Esophagus muscularis mucosa (tissue), 4 donors: ENCODE measurements at regions not wholly inside any gene's neighbourhood (a gene's known extent, or its start where the extent isn't known, plus 50 kb on each side); places are given as distances from the start of the nearest gene placed in this dataset.

Experiments
- DNase-seq: peaks from one replicate; pipeline ENCODE4 v3.0.0-alpha.2; 2017; ENCODE audit errors: extremely low spot score
- H3K27ac ChIP-seq, 4 donors: fragments of 200-600 bp; sonication (generic); replicated peaks in 1 of 4; 1 replicate in 3 of 4; 2 replicates in 1 of 4; pipeline ENCODE4 v1.5.1; 2016 to 2019; ENCODE audit warnings: mild to moderate bottlenecking in 1 of 4
- H3K27me3 ChIP-seq, 4 donors: fragments of 200-600 bp; sonication (generic); one replicate each; pipeline versions ENCODE4 v1.5.1 to v1.6.0; 2016 to 2019
- H3K36me3 ChIP-seq, 4 donors: fragments of 200-600 bp; sonication (generic); one replicate each; pipeline ENCODE4 v1.5.1; 2016 to 2019
- H3K4me1 ChIP-seq, 4 donors: fragments of 200-600 bp; sonication (generic); one replicate each; pipeline ENCODE4 v1.5.1; 2016 to 2019
- H3K4me3 ChIP-seq, 4 donors: fragments of 200-600 bp; sonication (generic); 1 replicate in 2 of 4; 2 replicates in 2 of 4; pipeline ENCODE4 v1.5.1; 2016 to 2019; ENCODE audit warnings: mild to moderate bottlenecking in 4 of 4, moderate library complexity in 1 of 4
- H3K9me3 ChIP-seq, 4 donors: fragments of 200-600 bp; sonication (generic); 1 replicate in 3 of 4; 2 replicates in 1 of 4; pipeline ENCODE4 v1.5.1; 2016 to 2019
- EP300 ChIP-seq: sonication (generic); formaldehyde crosslinking; IDR thresholded peaks from one replicate; pipeline ENCODE4 v1.6.1; 2017; ENCODE audit warnings: antibody characterized with exemption
- POLR2A ChIP-seq: fragments of 450-650 bp; IDR thresholded peaks from one replicate; pipeline ENCODE4 v1.6.1; 2017; ENCODE audit warnings: antibody characterized with exemption, moderate library complexity, mild to moderate bottlenecking, low read depth
- POLR2AphosphoS5 ChIP-seq, 2 donors: sonication (generic); formaldehyde crosslinking; IDR thresholded peaks; one replicate each; pipeline ENCODE4 v1.6.1; 2017; ENCODE audit warnings: antibody characterized with exemption in 2 of 2
- WGBS: methylation state at CpG from one replicate; pipeline ENCODE4 v1.1.5; 2018; 5-methylcytosine and 5-hydroxymethylcytosine counted together
- intact Hi-C: fragments of 100-400 bp; cut with DNase I; formaldehyde crosslinking; loops from one replicate; pipeline ENCODE4 v1.15.1; 2023
- TF ChIP-seq, protein P1 (sequence below), 3 experiments: fragments of 200-600 bp in 2 of 3; fragments of 450-650 bp in 1 of 3; sonication (generic) in 2 of 3; IDR thresholded peaks; one replicate each; pipeline ENCODE4 v1.5.1; 2017 to 2019; ENCODE audit warnings: antibody characterized with exemption in 3 of 3, mild to moderate bottlenecking in 2 of 3, moderate library complexity in 1 of 3

DNA sequence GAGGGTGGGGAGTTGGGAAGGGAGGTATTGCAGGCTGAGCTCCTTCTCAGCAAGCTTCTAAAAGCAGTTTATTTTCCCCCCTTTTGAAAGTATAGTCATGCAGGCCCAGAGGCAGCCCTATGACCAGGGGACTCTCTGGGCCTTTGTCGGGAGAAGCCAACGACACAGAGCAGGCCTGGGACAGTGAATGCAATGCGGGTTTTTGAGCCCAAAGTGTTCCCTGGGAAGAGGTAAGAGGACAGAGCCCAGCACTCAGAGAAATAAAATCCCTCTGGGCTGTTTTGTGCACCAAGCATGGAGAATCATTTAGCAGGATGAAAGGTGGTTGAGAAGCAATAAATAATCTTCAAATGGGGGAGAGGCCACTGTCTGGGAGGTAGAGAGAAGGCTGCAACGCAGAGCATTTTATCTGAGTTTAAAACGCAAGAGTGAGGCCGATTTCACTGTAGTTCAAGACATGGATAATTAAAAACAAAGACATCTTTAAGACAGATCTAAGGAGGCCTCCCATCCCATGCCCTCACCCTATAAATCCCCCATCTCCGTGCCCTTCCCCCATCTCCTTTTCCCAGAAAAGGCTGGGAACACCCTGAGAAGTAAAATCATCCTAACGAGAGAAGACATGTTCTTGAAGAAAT lies 237.5 kb downstream of the CDC5L start:
- Histone ChIP-seq H3K27ac (no peak overlapping the region), H3K36me3 (no peaks in the 10 kb centered on the region), H3K4me1 (peaks cover 0 to 1% (median 0%) of the 10 kb centered on the region in 4 donors), H3K9me3 (no peaks in the 10 kb centered on the region), H3K4me3 (no peak overlapping the region), H3K27me3 (peaks cover 0 to 10% (median 0%) of the 10 kb centered on the region in 4 donors)
- DNase-seq, result no peak
- intact Hi-C loops, result no loop called here
- no peak for TF ChIP-seq POLR2A
- TF ChIP-seq EP300, result no peak
- TF ChIP-seq POLR2AphosphoS5 (IDR thresholded peaks at IDR 0.05), result no peak
- TF ChIP-seq, protein P1, sequence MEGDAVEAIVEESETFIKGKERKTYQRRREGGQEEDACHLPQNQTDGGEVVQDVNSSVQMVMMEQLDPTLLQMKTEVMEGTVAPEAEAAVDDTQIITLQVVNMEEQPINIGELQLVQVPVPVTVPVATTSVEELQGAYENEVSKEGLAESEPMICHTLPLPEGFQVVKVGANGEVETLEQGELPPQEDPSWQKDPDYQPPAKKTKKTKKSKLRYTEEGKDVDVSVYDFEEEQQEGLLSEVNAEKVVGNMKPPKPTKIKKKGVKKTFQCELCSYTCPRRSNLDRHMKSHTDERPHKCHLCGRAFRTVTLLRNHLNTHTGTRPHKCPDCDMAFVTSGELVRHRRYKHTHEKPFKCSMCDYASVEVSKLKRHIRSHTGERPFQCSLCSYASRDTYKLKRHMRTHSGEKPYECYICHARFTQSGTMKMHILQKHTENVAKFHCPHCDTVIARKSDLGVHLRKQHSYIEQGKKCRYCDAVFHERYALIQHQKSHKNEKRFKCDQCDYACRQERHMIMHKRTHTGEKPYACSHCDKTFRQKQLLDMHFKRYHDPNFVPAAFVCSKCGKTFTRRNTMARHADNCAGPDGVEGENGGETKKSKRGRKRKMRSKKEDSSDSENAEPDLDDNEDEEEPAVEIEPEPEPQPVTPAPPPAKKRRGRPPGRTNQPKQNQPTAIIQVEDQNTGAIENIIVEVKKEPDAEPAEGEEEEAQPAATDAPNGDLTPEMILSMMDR (IDR thresholded peaks at IDR 0.05), result no peak
- WGBS, result 83% methylated on average over 8 of the region's 8 CpGs

DNA sequence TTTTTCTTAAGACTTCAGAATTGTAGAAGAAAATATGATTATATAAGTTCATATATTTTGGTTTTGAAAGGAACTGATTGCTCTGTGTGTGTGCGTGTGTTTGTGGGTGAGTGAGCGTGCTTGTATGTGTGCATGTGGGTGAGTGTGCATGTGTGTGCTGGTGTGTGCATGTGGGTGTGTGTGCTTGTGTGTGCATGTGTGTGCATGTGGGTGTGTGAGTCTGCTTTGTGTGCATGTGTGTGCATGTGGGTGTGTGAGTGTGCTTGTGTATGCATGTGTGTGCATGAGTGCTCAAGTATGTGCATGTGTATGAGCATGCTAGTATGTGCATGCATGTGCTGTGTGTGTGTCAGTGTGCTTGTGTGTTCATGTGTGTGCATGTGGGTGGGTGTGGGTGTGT lies 238.5 kb downstream of the CDC5L start:
- Histone ChIP-seq H3K4me1 (peaks cover 0 to 5% (median 0%) of the 10 kb centered on the region in 4 donors), H3K4me3 (no peak overlapping the region), H3K9me3 (no peaks in the 10 kb centered on the region), H3K27ac (no peak overlapping the region), H3K36me3 (no peaks in the 10 kb centered on the region), H3K27me3 (peaks cover 0 to 19% (median 0%) of the 10 kb centered on the region in 4 donors)
- intact Hi-C loops, result no loop called here
- TF ChIP-seq EP300, result no peak
- TF ChIP-seq POLR2A, result no peak
- TF ChIP-seq, protein P1 (IDR thresholded peaks at IDR 0.05), result no peak
- no peak for TF ChIP-seq POLR2AphosphoS5 (IDR thresholded peaks at IDR 0.05)
- no peak for DNase-seq
- 98% methylated on average over 2 of the region's 2 CpGs for WGBS

DNA sequence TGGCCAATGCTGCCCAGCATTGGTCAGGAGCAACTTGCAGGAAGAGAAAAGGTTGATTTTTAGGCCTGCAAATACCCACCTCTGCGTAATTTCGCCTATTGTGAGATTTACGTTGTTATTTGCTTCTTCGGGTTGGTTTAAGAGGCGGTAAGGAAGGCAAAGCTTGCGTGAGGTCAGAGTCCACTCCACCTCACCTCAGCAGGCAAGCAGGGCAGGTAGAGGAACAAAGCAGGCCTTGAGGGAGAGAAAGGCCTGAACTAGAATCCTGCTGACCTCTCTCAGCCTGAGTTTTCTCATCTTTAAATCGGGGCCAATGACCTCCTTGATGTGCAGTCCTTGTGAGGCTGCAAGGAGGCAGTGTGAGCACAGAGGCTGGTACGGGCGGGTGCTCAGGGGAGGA lies 239.1 kb downstream of the CDC5L start:
- TF ChIP-seq POLR2AphosphoS5 (IDR thresholded peaks at IDR 0.05), result no peak
- no peak for TF ChIP-seq EP300
- no peak for TF ChIP-seq POLR2A
- TF ChIP-seq, protein P1 (IDR thresholded peaks at IDR 0.05), result no peak
- no peak overlapping the region for H3K4me3 ChIP-seq
- no peak overlapping the region for H3K27ac ChIP-seq
- H3K36me3 ChIP-seq, result no peaks in the 10 kb centered on the region
- H3K4me1 ChIP-seq, result peaks cover 0 to 5% (median 0%) of the 10 kb centered on the region in 4 donors
- peaks cover 0 to 23% (median 0%) of the 10 kb centered on the region in 4 donors for H3K27me3 ChIP-seq
- intact Hi-C loops, result no loop called here
- no peak for DNase-seq
- 98% methylated on average over 8 of the region's 9 CpGs for WGBS
- H3K9me3 ChIP-seq, result no peaks in the 10 kb centered on the region

DNA sequence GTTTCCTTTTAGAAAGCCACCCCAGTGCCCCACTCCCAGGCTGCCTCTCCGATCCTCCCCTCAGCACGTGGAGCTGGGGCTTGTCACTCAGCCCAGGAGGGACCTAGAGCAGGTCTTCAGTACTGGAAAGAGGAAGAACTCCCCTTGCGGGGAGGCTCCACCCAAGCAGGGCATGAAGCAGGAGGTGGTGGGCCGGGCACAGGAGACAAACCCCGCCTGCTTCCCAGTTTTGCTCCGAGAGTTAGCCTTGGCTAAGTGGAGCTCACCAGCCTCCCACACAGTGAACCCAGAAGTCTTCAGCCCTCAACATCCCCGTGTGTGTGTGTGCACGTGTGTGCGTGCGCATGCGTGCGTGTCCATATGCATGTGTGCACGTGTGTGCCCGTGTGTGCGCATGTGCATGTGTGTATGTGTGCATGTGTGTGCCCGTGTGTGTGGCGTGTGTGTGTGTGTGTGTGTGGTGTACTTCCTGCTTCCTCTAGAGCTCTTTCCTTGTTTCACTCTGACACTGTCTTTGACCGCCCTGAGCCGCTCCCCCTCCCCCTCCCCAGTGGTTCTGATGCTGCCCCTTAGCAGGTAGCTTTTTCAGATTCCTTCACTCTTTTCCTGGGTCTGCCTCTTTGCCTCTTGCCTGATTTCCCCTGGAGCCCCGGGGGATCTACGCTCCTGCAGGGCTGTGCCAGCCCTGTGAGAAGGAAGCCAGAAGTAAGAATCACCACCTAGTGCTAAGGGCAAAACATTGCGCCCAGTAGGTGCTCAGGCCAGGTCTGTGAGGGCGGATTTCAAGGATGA lies 239.8 kb downstream of the CDC5L start:
- Histone ChIP-seq H3K4me3 (no peak overlapping the region), H3K4me1 (peaks cover 0 to 5% (median 0%) of the 10 kb centered on the region in 4 donors), H3K27ac (no peak overlapping the region), H3K27me3 (peaks cover 0 to 23% (median 0%) of the 10 kb centered on the region in 4 donors), H3K9me3 (no peaks in the 10 kb centered on the region), H3K36me3 (no peaks in the 10 kb centered on the region)
- TF ChIP-seq, protein P1 (IDR thresholded peaks at IDR 0.05), result no peak
- TF ChIP-seq EP300, result no peak
- no peak for TF ChIP-seq POLR2A
- no peak for TF ChIP-seq POLR2AphosphoS5 (IDR thresholded peaks at IDR 0.05)
- intact Hi-C loops, result no loop called here
- no peak for DNase-seq
- WGBS, result 71% methylated on average over 22 of the region's 23 CpGs
